Kidney epithelial cell (primary cell): ENCODE measurements at regions not wholly inside any gene's neighbourhood (a gene's known extent, or its start where the extent isn't known, plus 50 kb on each side); places are given as distances from the start of the nearest gene placed in this dataset.
"Not testable (repeated sequence)": the region's sequence is repeated elsewhere in the genome, so short reads cannot be mapped to it uniquely, and the experiment has no call there.

Experiments
- DNase-seq: peaks from one replicate; pipeline ENCODE4 v3.0.0-alpha.2; 2010; ENCODE audit warnings: low read depth
- H3K27me3 ChIP-seq: 2 replicates; pipeline ENCODE4 v1.6.0; 2011; ENCODE audit warnings: low read length; ENCODE audit not compliant: control insufficient read depth, insufficient read depth
- H3K36me3 ChIP-seq: 2 replicates; pipeline ENCODE4 v1.5.1; 2011; ENCODE audit warnings: low read length; ENCODE audit not compliant: control insufficient read depth, insufficient read depth
- H3K4me3 ChIP-seq: 2 replicates; pipeline ENCODE4 v1.5.1; 2011; ENCODE audit warnings: low read depth, mild to moderate bottlenecking, control low read depth, low read length
- TF ChIP-seq, protein P1 (sequence below): IDR thresholded peaks from 2 replicates; pipeline ENCODE4 v1.5.1; 2011; ENCODE audit warnings: mild to moderate bottlenecking, moderate library complexity, low read length, control low read depth, inconsistent platforms; ENCODE audit not compliant: insufficient read depth, poor library complexity, severe bottlenecking

GRCh38 chr15:26069231-26069641 is 206.1 kb upstream of the ATP10A start:
- no peaks in the 10 kb centered on the region for H3K36me3 ChIP-seq
- no peak overlapping the region for H3K4me3 ChIP-seq
- TF ChIP-seq, protein P1, sequence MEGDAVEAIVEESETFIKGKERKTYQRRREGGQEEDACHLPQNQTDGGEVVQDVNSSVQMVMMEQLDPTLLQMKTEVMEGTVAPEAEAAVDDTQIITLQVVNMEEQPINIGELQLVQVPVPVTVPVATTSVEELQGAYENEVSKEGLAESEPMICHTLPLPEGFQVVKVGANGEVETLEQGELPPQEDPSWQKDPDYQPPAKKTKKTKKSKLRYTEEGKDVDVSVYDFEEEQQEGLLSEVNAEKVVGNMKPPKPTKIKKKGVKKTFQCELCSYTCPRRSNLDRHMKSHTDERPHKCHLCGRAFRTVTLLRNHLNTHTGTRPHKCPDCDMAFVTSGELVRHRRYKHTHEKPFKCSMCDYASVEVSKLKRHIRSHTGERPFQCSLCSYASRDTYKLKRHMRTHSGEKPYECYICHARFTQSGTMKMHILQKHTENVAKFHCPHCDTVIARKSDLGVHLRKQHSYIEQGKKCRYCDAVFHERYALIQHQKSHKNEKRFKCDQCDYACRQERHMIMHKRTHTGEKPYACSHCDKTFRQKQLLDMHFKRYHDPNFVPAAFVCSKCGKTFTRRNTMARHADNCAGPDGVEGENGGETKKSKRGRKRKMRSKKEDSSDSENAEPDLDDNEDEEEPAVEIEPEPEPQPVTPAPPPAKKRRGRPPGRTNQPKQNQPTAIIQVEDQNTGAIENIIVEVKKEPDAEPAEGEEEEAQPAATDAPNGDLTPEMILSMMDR: no peak
- no peaks in the 10 kb centered on the region for H3K27me3 ChIP-seq
- DNase-seq: no peak

DNA sequence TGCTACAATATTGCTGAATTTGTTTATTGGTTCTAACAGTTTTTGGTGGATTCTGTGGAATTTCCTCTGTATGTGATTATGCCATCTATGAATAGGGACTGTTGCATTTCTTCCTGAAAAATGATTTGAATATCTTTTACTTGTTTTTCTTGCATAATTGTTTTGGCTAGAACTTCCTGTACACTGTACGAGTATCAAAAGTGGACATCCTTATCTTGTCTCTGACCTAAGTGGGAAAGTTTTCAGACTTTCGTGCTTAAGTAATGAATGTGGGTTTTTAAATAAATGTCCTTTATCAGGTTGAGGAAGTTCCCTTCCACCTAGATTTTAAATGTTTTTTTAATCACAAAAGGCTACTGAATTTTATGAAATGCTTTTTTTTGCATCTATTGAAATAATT is 203.8 kb upstream of the ATP10A start:
- H3K27me3 ChIP-seq: no peaks in the 10 kb centered on the region
- no peaks in the 10 kb centered on the region for H3K36me3 ChIP-seq
- TF ChIP-seq, protein P1: no peak
- no peak overlapping the region for H3K4me3 ChIP-seq
- no peak for DNase-seq

DNA sequence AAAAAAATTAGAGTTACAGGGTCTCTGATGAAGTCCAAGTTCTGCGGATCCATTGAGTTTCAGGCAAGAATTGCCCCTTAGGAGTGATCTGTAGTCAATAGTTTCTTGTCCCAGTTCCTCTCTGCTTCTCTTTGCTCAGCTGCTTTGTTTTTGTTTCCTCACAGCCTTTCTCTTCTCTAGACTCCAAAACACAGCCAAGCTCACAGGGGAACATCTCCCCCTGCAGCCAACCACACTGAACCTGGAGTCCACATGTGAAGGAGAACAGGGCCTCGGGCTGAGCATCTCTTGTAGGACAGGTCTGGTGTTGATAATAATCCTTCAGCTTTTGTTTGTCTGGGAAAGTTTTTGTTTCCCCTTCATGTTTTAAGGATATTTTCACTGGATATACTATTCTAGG is 202.6 kb upstream of the ATP10A start:
- Histone ChIP-seq H3K27me3 (no peaks in the 10 kb centered on the region), H3K4me3 (no peak overlapping the region), H3K36me3 (no peaks in the 10 kb centered on the region)
- no peak for DNase-seq
- TF ChIP-seq, protein P1: no peak

GRCh38 chr15:26061248-26061647 is 198.1 kb upstream of the ATP10A start:
- no peak for DNase-seq
- Histone ChIP-seq H3K36me3 (no peaks in the 10 kb centered on the region), H3K4me3 (no peak overlapping the region), H3K27me3 (no peaks in the 10 kb centered on the region)
- TF ChIP-seq, protein P1: no peak

DNA sequence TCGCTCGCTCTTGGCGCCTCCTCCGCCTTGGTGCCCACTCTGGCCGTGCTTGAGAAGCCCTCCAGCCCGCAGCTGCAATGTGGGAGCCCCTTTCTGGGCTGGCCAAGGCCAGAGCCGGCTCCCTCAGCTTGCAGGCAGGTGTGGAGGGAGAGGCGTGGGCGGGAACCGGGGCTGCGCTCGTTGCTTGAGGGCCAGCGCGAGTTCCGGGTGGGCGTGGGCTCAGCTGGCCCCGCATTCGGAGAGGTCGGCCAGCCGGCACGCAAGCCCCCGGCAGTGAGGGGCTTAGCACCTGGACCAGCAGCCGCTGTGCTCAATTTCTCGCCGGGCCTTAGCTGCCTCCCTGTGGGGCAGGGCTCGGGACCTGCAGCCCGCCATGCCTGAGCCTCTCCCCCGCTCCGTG is 193.6 kb upstream of the ATP10A start:
- not testable (repeated sequence) for H3K27me3 ChIP-seq, H3K36me3 ChIP-seq, H3K4me3 ChIP-seq, DNase-seq

DNA sequence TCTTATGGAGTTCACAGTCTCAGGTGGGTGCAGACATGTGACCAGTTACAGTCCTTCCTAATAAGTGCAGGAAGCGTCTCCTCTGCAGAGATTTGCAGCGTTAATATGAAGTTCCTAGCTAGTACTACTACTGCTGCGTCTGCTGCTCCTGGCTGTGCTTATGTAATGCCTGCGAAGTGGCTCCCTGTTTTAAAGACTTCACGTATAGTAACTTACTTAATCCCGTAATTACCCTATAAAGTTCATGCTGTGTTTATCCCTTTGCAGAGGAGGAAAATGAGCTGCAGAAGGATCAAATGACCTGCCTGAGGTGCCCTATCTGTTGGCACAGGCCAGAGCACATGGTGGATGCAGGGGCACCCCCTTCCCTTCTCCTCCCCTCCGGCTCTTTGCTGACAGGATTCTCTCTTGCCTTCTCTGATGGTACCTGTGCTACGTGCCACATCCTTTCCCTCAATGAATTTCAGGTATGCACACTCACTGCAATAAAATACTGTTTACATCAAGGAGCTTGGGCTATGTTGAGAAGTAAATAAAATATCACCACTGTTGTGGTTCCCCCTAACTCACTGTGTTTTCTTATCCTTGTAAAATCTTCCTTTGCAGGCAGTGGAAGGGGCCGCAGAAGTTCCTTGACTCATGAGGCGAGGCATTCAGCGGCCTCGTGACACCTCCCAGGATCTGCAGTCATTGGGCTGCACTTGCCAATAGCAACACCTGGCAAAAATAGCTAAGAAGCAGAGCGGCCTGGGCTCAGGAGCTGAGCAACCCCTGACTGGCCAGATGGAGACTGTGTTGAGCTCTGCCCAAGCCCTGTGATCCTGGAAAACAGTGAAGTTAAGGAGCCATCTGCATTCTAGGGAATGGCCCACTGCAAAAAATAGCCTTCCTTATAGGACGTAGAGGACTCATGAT is 188.9 kb upstream of the ATP10A start:
- Histone ChIP-seq H3K4me3 (no peak overlapping the region), H3K27me3 (peaks cover 5% of the 10 kb centered on the region), H3K36me3 (no peaks in the 10 kb centered on the region)
- TF ChIP-seq, protein P1: no peak
- DNase-seq: no peak
